ENCODE measurements at regions not wholly inside any gene's neighbourhood (a gene's known extent, or its start where the extent isn't known, plus 50 kb on each side); places are given as distances from the start of the nearest gene placed in this dataset.

GRCh38 chr13:54912367-54912766 is 1883.8 kb downstream of the OLFM4 start (continued):
- no peak for TF ChIP-seq ATF6 (CRISPR knock-in tag; IDR thresholded peaks at IDR 0.05)
- TF ChIP-seq ESRRA (CRISPR knock-in tag; IDR thresholded peaks at IDR 0.05; ENCODE audit: borderline replicate concordance): no peak
- no peak for TF ChIP-seq HMGA2 (CRISPR knock-in tag; IDR thresholded peaks at IDR 0.05)
- TF ChIP-seq HMGXB4 (CRISPR knock-in tag; IDR thresholded peaks at IDR 0.05): no peak
- no peak for TF ChIP-seq NFATC4 (CRISPR knock-in tag; IDR thresholded peaks at IDR 0.05)
- TF ChIP-seq MXD4 (CRISPR knock-in tag; IDR thresholded peaks at IDR 0.05; ENCODE audit: borderline replicate concordance): no peak
- no peak for TF ChIP-seq ZBTB43 (CRISPR knock-in tag; IDR thresholded peaks at IDR 0.05)
- no peak for TF ChIP-seq PRRX2 (CRISPR knock-in tag; IDR thresholded peaks at IDR 0.05)
- no peak for TF ChIP-seq ZNF671 (CRISPR knock-in tag; IDR thresholded peaks at IDR 0.05)

GRCh38 chr13:54913668-54914067 is 1885.1 kb downstream of the OLFM4 start:
- Mint-ChIP-seq H3K36me3 (0 out of 2 replicates have a peak, but pooled peaks cover 3% of the 10 kb centered on the region), H3K27me3 (ENCODE audit: low read depth) (no peaks in the 10 kb centered on the region; the same call in 1 of the 2 replicates), H3K9me3 (peaks cover 29% of the 10 kb centered on the region), H3K27ac (no peak overlapping the region), H3K4me3 (no peak overlapping the region), H3K4me1 (no peaks in the 10 kb centered on the region)
- POLR2A ChIA-PET: no interaction called here
- CTCF ChIA-PET: no interaction called here
- TF ChIP-seq ZNF416 (CRISPR knock-in tag; IDR thresholded peaks at IDR 0.05) (no peak), SMAD4 (CRISPR knock-in tag; IDR thresholded peaks at IDR 0.05) (no peak), ATF3 (CRISPR knock-in tag; conservative IDR thresholded peaks at IDR 0.05) (no peak), ELF4 (CRISPR knock-in tag; IDR thresholded peaks at IDR 0.05; ENCODE audit: low read depth) (no peak), ZNF121 (CRISPR knock-in tag; IDR thresholded peaks at IDR 0.05) (no peak), PRRX2 (CRISPR knock-in tag; IDR thresholded peaks at IDR 0.05) (no peak), NR1H2 (CRISPR knock-in tag; IDR thresholded peaks at IDR 0.05) (no peak), USF2 (CRISPR knock-in tag; IDR thresholded peaks at IDR 0.05) (no peak), ZSCAN18 (CRISPR knock-in tag; IDR thresholded peaks at IDR 0.05) (no peak), SP1 (CRISPR knock-in tag; conservative IDR thresholded peaks at IDR 0.05) (no peak), ZNF423 (CRISPR knock-in tag; IDR thresholded peaks at IDR 0.05) (no peak), FOXJ3 (CRISPR knock-in tag; IDR thresholded peaks at IDR 0.05; ENCODE audit: borderline replicate concordance) (no peak)
- DNase-seq (ENCODE audit: low spot score) (no peak), ATAC-seq (no peak)
